ENCODE measurements at regions not wholly inside any gene's neighbourhood (a gene's known extent, or its start where the extent isn't known, plus 50 kb on each side); places are given as distances from the start of the nearest gene placed in this dataset.
"Not testable (repeated sequence)": the region's sequence is repeated elsewhere in the genome, so short reads cannot be mapped to it uniquely, and the experiment has no call there.

DNA sequence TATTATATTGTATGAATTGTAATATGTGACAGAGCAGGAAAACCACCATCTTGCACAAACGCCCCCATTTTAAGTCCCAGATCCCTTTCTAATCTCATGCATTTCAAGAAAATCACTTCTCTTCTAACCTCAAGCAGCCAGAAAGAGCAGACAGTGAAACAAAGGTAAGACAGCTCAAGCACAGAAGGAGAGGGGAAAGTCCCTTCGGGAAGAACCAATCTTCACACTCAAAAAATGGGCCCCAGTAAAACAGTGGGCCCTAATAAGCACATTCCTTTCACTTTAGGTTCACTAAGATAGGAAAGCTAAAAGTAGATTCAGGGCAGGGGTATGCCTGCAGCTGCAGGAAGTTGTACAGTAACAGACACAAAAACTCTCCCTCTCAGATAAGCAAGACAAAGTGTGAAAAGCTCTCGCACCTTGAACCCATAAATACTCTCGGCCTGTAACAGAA lies 1268.7 kb downstream of the SI start:
- DNase-seq (ENCODE audit: low spot score), result peak; percentile 50

DNA sequence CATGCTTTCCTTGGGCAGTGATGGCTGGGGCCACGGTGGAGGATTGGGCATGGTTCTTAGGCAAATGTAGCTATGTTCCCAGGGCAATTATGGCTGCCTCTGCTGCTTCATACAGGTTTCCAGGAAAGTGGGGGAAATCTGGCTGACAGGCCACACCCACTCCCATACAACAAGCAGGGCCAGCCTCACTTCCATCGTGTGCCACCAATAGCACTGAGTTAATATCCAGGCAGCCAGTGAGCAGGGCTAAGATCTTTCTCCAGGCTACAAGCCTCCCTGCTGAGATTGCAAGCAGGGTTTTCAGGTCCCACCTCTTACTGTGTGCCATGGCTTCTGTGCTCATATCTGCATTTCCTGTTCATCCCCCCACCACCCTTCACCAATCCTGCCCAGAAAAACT lies 1291.9 kb downstream of the SI start:
- DNase-seq (ENCODE audit: low spot score), result no peak

DNA sequence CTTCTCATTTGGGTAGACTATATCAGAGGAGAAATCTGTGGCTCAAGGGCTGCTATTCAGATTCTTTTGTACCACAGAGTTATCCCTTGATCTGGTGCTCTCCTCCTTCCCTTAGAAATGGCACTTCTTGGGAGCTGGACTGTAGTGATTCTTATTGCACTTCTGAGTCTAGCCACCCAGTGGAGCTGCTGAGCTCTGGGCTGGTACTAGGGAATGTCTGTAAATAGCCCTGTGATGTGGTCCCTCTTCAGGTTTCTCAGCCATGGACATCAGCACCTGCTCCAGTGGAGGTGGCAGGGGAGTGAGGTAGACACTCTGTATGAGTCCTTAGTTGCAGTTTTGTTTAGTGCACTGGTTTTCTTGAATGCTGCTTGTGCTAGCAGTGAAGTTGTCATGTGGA lies 1292.6 kb downstream of the SI start:
- peak; percentile 51 for DNase-seq (ENCODE audit: low spot score)

DNA sequence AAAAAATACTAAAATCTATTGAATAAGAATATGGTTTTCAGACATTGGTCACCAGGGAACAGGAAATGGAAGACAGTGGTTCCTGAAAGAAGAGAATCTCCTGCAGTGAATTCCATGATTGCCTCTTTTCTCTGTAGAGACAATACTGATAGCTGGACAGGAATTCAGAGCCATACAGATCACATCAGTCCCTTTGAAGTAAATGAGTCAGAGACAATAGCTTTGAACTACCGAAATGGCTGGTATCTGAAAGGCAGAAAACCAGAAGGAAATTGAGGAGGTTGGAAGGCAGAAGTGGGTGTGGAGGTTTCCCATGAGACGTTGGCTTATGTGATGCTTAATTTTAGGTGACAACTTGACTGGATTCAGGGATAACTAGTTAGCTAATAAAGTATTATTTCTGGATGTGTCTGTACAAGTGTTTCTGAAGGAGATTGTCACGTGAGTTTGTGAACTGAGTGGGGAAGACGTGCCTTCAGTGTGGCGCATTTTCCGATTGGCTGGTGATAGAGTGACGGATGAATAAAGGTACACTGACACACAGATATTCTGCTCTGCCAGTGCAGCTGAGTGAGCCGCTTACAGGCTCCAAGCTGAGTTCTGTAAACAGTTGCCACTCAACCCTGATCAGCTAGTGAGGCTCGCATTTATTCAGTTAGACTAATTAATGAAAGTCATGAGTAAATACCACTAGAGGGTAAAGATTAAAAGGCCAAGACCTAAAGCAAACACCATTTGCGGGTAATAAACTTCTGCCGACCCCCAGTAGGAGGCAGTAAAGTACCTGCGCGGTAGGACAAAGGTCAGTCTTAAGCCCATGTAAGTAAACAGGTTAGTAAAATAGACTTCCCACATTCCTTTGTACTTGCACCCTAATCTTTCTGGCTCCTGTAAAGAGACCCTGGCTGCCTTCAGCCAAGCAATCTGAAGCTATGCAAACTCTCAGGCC lies 1298.6 kb downstream of the SI start:
- DNase-seq (ENCODE audit: low spot score), result no peak

DNA sequence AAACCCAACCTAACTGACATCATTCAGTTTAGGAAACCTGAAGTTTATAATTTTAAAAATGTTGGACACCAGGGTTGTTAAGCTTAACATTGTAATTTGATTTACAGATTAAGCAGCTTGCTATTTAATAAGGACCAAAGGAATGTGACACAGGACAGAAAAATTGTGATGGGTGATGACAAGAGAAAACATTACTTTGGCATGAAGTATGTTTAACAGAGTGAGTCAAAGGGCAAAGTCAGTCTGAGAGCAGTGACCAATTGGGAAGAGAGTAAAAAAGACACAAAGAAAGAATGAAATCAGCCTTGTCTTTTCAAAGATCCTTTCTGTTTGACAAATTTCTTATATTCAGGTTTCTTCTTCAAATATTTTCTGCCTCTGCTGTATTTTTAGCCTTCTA lies 1301.6 kb downstream of the SI start:
- no peak for DNase-seq (ENCODE audit: low spot score)

DNA sequence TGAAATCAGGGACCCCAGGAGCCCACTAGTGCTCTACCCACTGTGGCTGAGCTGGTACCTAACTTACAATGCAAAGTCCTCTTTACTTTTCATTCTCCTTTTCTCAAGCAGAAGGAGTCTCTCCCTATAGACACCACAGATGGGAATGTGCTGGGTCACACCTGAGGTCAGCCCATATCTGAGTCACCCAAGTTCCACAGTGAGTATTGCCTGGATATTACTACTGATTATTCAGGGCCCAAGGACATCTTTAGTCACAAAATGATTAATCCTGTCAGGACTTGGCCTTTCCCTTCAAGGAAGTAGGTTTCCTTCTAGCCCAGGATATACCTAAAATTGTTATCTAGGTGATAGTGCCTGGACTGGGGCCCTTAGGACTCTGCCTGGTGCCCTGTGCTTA lies 1305.2 kb downstream of the SI start:
- DNase-seq (ENCODE audit: low spot score), result no peak

DNA sequence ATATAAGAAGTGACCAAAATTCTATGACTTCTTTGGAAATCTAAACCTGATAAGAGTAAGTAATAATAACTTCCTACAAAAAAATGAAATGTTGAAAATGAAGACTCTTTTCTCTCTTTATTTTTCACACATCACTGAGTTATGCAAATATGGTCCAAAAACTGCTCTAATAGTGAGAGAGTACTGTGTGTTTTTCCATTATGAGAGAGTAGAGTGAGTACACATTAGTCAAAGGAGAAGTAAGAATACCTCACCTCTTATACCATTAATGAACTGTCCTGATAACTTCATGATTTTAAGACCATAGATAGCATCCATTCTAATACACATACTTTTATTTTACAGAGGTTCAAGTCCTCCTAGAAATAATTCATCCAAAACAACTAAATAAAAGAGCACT lies 1310.2 kb downstream of the SI start:
- peak; percentile 64 for DNase-seq (ENCODE audit: low spot score)

DNA sequence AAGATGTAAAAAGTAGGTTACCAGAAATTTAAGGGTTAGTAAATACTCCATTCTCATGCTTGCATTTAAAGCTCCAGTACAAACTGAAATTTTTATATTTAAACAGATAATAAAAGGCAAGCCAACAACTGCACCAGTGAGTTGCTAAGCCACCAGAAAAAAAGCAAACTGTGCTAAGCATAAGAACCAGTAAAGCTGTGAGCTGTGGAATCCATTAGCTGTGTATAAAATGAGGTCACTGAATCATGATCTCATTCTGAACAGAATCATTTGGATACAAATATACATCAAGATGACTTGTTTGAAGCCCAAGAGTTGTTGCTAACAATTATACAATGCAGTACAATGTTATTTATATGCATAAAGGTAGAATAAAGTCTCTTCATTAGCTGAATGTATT lies 1312.2 kb downstream of the SI start:
- no peak for DNase-seq (ENCODE audit: low spot score)

DNA sequence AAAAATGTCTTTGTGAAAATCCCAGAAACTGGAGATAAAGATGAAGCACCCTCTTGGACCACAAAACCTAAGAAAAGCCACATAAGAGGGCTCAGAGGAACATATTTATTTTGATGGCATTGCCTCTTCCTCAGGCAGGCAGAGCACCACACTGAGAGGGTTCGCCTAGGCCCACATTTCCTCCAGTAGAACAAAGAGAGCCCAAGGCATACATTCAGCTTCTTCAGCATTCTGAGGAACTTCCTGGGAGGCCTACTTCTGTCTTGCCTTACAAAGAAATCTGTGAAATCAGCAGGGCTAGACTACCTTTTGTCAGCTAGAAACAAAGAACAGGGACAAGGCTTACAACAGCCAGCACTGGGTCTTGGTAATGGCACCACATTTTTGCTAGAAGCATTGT lies 1325.3 kb downstream of the SI start:
- DNase-seq (ENCODE audit: low spot score), result no peak

DNA sequence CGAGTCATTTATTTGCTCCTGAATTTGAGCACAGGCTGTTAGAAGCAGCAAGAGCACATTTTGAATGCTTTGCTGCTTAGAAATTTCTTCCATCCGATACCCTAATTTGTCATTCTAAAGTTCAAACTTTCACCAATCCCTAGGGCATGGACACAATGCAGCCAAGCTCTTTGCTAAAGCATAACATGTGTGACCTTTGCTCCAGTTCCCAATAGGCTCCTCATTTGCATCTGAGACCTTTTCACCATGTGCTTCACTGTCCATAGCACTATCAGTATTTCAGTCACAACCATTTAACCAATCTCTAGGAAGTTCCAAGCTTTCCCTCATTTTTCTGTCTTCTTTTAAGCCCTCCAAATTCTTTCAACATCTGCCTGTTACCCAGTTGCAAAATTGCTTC lies 1333.1 kb downstream of the SI start:
- DNase-seq (ENCODE audit: low spot score), result no peak

DNA sequence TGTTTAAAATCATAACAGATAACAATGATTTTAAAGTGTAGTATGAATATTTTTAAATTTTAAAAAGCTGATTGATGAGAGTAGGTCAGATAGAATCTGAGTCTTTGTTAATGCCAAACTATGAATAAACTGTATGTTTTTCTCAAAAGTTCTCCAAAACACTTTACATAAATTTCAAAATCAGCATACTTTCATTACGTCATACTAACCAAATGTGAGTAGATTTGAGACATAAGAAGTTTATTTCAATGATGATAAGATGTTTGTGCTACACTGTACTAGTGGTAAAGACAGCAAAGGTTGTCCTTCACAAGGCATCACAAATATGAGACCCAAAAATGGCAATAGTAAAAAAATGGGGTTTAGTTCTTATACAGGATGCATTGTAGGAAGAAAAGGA lies 1342.9 kb downstream of the SI start:
- DNase-seq (ENCODE audit: low spot score), result no peak

DNA sequence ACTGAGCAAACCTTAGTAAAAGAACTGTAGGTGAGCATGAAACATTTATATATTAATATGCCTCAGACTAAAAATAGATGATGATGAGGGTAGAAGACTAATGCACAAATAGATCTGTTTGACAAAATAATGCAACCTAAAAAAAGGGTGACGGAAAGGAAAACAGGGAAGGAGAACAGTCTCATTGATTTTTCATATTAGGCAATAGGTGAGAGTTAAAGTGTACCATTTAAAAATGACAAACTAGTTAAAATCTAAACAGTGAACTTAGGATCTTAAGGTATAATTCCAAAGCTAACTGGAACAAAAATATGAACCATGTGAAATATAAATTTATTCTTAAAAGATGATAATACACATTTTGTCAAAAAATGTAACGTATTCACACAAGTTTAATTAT lies 1347.6 kb downstream of the SI start:
- DNase-seq (ENCODE audit: low spot score), result no peak

DNA sequence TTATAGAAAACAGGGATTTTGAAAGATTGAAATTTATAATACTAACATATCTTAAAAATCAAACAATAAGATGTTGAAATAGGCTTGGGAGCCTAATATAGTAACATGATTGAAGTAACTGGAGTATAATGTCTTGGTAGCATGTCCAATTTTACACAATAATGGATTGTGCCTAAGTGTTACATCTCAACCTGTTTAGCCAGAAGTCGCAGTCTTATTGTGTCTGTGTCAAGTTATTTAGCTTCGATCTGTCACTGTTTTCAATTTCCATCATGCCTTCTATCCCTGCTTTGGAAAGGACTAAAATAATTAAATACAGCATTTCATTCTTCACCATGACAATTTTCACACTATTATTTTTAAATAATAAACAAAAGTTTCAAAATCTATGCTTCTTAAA lies 1352.2 kb downstream of the SI start:
- no peak for DNase-seq (ENCODE audit: low spot score)

DNA sequence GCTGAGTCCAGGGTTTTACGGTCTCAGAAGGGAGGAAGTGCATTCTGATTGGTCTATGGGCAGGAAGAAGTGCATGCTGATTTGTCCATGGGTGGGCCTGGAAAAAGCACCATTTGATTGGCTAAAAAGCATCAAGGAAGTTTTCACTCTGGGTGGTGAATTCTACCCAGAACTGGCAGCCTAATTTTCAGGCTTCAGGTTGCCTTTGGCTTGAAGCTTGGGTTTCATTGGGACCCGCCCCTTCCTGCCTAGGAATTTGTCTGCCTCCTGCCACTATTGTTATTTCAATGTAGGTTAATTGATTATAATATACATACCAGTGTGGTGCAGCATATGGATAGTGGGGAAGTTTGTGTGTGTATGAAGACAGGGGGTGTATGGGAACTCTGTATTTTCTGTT lies 1355.9 kb downstream of the SI start:
- DNase-seq (ENCODE audit: low spot score), result peak; percentile 10

DNA sequence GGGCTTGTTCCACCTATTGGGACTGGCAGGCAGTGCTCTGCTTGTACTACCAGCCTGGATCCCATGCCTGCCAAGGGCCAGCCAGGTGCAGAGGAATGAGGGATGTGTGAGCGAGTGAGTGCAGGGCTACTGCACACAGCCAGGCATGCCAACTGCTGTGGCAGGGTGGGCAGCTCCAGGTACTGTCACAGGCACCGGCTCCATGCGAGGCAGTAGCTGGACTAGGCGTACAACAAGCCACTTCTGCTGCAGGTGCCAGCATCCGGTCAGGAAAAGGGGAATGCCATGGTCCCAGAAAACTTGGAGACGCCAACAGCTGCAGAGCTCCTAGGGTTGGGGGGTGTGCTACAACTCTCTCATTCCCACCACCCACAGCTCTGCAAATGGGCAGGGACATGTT lies 1356.7 kb downstream of the SI start:
- DNase-seq (ENCODE audit: low spot score), result no peak

DNA sequence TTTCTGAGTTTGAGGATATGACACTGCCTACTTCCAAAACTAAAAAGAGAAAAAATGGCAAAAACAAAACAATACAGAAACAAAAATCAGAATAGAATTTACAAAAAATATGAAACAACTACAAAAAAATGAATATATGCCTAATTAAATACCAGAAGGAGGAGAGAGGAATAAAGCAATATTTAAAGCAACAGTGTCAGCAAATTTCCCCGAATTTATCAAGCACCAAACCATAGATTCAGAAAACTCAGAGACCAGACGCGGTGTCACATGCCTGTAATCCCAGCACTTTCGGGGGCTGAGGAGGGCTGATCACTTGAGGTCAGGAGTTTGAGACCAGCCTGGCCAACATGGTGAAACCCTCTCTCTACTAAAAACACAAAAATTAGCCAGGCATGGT lies 1360.9 kb downstream of the SI start:
- no peak for DNase-seq (ENCODE audit: low spot score)

DNA sequence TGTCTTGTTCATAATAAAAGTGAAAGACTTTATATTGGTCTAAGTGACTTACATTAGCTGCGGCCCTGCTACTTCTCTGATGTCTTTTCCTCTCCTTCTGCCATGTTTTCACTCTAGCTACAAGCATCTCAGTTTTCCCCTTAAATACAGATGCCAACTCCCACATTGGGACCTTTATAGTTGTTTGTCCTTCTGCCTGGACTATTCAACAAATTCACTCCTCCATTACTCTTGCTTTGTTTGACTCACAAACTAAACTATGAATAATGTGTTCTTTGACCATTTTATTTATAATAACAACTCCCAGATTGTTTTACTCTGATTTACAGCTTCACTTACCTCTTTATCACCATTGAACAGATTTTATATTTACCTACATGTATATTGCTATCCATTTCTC lies 1369.9 kb downstream of the SI start:
- no peak for DNase-seq (ENCODE audit: low spot score)

DNA sequence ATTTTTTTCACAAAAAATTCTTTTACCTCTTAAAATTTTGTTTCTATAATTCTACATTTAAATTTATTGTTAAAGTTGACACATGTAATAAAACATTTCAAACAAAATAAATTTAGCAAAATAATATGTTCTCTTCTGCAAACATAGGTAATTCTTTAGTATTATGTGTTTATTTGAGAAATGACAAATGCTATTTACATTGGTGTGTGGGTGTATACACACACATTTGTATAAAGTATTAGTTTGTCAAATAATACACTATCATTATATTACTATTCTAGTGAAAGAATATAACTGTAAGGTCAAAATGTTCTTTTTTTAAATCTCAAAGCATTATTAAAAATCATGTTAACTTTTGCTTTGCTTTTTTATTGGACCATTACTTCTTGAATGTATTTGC lies 1370.6 kb downstream of the SI start:
- no peak for DNase-seq (ENCODE audit: low spot score)

DNA sequence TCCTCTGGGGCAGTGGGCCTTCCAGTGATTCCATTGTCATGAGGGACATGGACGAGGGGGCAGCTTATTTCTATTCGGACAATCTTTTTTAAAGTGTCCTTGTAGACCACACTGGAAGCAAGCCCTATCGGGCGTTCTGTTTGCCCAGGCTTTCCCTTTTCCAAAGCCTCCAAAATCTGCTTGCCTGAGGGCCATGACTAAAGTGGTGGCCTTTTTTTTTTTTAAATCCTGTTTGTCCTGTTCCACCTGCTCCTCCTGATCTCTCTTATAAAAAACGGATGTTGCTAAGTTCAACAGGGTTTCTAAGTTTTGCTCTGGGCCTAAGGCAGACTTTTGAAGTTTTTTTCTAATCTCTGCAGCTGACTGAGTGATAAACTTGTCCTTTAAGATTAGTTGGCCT lies 1380.1 kb downstream of the SI start:
- DNase-seq (ENCODE audit: low spot score), result not testable (repeated sequence)

DNA sequence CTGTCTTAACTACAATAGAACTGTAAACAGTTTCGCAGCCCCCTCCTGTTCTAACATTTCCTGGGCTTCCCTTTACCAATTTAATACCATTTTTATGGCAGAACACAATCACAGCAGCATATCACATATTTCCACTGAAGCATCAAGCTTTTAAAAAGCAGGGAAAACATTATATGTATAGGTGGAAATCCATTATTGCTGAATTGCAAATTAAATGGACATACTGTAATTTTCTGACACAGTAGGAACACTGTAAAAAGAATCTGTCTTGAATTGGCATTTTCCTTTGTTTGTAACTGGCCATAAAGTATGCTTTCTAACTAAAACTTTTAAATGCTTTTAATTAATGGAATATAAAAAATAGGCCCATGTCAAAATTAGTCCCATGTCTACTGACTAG lies 1385.8 kb downstream of the SI start:
- DNase-seq (ENCODE audit: low spot score), result no peak

DNA sequence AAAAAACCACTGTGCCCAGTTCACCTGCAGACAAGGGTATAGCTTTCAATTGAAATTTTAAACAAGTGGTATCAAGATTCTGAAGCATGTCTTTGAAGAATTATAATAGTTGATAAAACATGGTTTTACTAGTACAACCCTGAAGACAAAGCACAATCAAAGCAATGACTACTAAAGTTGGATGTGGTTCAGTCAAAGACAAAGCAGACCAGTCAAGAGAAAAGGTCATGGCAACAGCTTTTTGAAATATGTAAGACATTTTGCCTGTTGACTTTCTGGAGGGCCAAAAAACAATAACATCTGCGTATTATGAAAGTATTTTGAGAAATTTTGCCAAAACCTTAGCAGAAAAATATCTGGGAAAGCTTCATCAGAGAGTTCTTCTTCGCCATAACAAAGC lies 1393.6 kb downstream of the SI start:
- DNase-seq (ENCODE audit: low spot score), result no peak

DNA sequence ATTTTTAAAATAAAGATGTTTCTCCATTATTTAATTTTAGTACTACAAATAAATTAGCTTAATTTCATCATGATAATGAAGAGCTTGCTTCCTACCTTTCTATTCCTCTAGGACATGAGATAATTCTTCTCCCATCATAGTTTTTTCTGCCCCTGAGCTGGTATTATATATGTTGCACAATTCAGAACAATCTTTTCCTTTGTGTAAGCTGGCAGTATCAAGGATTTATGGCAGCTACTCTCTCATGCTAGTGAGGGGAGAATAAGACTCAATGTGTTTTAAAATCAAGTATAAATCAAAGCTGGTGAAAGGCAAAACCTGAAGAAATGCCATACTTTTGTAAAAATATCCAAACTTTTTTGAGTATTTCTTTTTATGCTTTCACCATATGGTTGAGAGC lies 1405.3 kb downstream of the SI start:
- no peak for DNase-seq (ENCODE audit: low spot score)

DNA sequence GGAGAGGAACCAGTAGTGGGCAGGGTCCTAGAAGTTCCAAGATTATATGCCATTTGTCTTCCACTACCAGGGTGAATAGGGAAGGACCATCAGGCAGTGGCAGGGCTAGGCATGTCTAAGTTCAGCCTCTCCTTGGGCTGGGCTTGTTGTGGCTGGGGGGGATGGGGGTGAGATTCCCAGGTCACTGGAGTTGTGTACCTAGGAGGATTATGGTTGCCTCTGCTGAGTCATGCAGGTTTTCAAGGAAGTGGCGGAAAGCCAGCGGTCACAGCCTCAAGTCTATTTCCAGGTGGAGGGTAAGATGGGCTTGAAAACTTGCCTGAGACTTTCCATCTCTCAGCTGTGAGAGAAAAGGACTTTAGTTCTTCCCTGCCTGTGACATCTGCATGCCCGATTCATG lies 1407.1 kb downstream of the SI start:
- DNase-seq (ENCODE audit: low spot score), result no peak

DNA sequence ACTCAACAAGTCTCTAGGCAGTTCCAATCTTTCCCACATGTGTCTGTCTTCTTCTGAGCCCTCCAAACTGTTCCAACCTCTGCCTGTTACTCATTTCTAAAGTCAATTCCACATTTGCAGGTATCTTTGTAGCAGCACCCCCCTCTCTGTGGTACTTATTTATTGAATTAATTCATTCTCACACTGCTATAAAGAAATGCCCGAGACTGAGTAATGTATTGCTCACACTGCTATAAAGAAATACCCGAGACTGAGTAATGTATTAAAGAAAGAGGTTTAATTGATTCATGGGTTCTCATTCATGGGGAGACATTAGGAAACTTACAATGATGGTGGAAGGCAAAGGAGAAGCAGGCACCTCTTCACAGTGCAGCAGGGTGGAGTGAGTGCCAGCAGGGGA lies 1413.8 kb downstream of the SI start:
- DNase-seq (ENCODE audit: low spot score), result no peak
